ENCODE measurements at regions not wholly inside any gene's neighbourhood (a gene's known extent, or its start where the extent isn't known, plus 50 kb on each side); places are given as distances from the start of the nearest gene placed in this dataset.

- Mint-ChIP-seq H3K27ac (no peak overlapping the region), H3K4me1 (no peaks in the 10 kb centered on the region), H3K9me3 (peaks cover 3% of the 10 kb centered on the region), H3K4me3 (no peak overlapping the region), H3K36me3 (ENCODE audit: low read depth) (no peaks in the 10 kb centered on the region), H3K27me3 (no peaks in the 10 kb centered on the region)
- DNase-seq = no peak
- ChIA-PET CTCF (no interaction called here), POLR2A (no interaction called here)
Measured at GRCh38 chr13:104289400-104289799, 1223.2 kb upstream of the SLC10A2 start.

GRCh38 chr13:104288496-104288895, 1222.3 kb upstream of the SLC10A2 start:
- Mint-ChIP-seq H3K4me1 (no peaks in the 10 kb centered on the region), H3K4me3 (no peak overlapping the region), H3K36me3 (ENCODE audit: low read depth) (no peaks in the 10 kb centered on the region), H3K27me3 (no peaks in the 10 kb centered on the region), H3K9me3 (peaks cover 3% of the 10 kb centered on the region), H3K27ac (no peak overlapping the region)
- no peak for DNase-seq
- CTCF ChIA-PET = no interaction called here
- POLR2A ChIA-PET = no interaction called here

DNA sequence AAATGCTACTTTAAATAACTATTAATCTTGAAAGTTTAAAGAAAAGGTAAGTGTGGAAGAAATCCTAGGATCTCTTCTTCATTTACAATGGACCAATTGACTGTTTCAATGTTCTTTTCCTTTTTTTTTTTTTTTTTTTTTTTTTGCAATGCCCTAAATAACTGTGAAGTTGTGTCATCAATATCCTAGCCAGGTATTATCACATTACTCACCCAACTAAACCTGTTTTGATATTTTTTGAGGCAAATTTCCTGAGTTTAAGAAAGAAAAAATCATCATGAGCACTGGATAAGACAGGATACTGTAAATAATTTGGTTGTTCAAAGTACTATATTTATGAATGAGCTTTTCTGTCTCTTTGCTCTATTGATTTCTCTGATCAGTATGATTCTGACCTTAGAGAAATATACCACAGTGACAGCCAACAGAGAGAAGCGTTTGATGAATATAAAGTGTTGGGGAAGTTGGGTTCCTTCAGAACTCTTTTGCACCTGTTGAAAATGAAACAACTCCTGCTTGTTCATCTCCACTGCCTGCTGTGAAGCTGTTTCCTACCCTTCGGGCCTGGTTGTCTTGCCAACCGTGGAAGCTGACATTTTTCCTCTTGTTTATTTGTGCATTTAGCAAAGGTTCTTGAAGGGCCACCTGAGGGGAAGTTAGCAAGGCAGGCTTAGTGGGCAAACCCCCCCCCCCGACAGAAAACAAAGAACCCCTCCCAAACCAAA, 1220.5 kb upstream of the SLC10A2 start:
- no peaks in the 10 kb centered on the region for H3K4me1 Mint-ChIP-seq
- H3K4me3 Mint-ChIP-seq = no peak overlapping the region
- CTCF ChIA-PET = no interaction called here
- no peak overlapping the region for H3K27ac Mint-ChIP-seq
- DNase-seq = no peak
- H3K27me3 Mint-ChIP-seq = no peaks in the 10 kb centered on the region
- POLR2A ChIA-PET = no interaction called here
- no peaks in the 10 kb centered on the region for H3K36me3 Mint-ChIP-seq (ENCODE audit: low read depth)
- no peaks in the 10 kb centered on the region for H3K9me3 Mint-ChIP-seq

DNA sequence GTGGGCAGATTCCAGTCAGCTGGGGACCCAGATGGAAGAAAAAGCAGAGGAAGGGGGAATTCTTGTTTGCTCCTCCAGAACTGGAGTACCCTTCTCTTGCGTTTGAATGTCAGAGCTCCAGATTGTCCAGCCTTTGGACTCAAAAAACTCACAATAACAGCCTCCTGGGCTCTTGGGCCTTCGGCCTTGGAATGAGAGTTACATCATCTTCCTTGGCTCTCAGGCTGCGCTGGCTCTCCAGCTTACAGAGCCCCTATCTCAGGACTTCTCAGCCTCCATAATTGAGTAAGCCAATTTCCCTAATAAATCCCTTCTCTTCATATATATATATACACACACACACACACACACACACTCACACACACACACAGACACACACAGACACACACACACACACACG, 1215.7 kb upstream of the SLC10A2 start:
- Mint-ChIP-seq H3K36me3 (ENCODE audit: low read depth) (no peaks in the 10 kb centered on the region), H3K4me3 (no peak overlapping the region), H3K9me3 (no peaks in the 10 kb centered on the region), H3K27ac (no peak overlapping the region), H3K4me1 (no peaks in the 10 kb centered on the region), H3K27me3 (no peaks in the 10 kb centered on the region)
- CTCF ChIA-PET = no interaction called here
- POLR2A ChIA-PET = no interaction called here
- DNase-seq = no peak

DNA sequence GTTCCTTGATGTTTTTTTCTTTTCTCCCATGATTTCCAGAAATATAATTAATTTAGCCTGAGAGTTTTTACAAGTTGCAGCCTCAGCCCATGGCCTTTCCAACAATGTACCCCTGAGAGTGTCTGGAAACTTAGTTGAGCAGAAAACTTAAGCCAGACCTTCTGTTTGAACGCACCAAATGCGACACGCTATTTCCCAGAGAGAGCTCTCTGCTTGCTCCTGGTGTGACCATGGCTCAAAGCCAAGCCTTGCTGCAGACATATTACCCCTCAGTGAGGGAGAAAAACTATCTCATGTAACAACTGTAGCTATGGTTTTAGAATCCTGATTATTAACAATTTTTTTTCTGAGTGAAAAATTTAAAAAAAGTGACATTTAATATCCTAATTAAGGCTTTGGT, 1204.5 kb upstream of the SLC10A2 start:
- Mint-ChIP-seq H3K9me3 (peaks cover 5% of the 10 kb centered on the region), H3K4me3 (no peak overlapping the region), H3K4me1 (no peaks in the 10 kb centered on the region), H3K36me3 (ENCODE audit: low read depth) (no peaks in the 10 kb centered on the region), H3K27ac (no peak overlapping the region), H3K27me3 (no peaks in the 10 kb centered on the region)
- CTCF ChIA-PET = no interaction called here
- POLR2A ChIA-PET = no interaction called here
- DNase-seq = no peak

DNA sequence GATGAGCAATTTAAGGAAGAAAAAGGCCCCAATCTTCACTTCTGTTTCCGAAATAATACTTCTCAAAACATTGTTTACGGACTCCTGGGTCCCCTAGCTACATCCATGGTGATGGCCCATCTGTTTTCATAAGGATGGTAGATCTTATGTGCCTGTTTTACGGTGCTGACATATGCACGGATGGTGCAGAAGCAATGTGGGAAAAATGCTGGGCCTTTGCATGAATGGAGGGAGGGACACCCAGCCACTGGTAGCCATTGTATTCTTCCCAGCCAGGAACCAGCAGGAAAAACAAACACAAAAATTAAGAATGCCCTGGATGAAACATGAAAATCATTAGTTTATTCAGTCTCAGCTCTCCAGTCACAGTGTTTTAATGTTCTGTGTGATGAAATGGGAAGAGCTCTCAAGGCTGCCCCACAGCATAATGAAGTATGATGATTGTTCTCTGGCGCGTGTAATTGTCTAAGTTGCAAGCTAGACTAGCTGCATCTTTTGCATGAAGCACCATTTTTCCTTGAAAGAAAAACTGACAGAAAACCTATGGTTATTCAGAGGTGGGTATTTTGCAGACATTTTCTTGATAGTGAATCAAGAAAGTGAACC, 1201.1 kb upstream of the SLC10A2 start:
- Mint-ChIP-seq H3K27ac (no peak overlapping the region), H3K36me3 (ENCODE audit: low read depth) (no peaks in the 10 kb centered on the region), H3K4me3 (no peak overlapping the region), H3K9me3 (peaks cover 5% of the 10 kb centered on the region), H3K4me1 (no peaks in the 10 kb centered on the region), H3K27me3 (no peaks in the 10 kb centered on the region)
- ChIA-PET POLR2A (no interaction called here), CTCF (no interaction called here)
- DNase-seq = no peak

- H3K4me1 Mint-ChIP-seq = no peaks in the 10 kb centered on the region
- DNase-seq = no peak
- H3K27me3 Mint-ChIP-seq = no peaks in the 10 kb centered on the region
- H3K36me3 Mint-ChIP-seq (ENCODE audit: low read depth) = no peaks in the 10 kb centered on the region
- no peak overlapping the region for H3K27ac Mint-ChIP-seq
- ChIA-PET CTCF (no interaction called here), POLR2A (no interaction called here)
- H3K4me3 Mint-ChIP-seq = no peak overlapping the region
- peaks cover 15% of the 10 kb centered on the region for H3K9me3 Mint-ChIP-seq
Measured at GRCh38 chr13:104256701-104257100, 1190.5 kb upstream of the SLC10A2 start.

DNA sequence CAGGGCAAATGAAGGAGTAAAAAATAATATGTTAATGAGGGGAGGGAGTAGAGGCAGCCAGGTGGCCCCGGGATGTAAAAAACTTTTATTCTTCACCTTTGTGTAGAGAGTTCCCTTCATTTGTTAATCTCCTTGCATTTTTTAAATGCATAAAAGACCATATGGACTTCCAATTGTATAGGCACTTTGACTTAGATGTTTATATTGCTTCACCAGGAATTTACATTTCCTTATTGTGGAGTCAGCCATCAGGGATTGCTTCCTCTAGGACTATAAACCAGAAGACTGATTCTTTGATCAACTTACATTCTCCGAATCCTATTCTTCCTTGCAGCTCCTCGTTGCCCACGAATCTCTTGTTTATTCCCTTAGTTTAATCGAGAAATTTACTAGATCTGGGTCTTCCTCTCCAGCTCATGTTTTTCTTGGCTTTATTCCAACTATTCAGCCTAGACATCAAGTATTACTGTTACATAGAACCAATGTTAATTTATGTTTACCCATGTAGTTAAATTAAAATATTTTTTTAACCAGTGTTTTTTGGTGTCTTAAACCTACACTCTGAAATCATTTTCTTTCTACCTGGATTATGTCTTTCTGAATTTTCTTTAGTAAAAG, 1187.0 kb upstream of the SLC10A2 start:
- H3K9me3 Mint-ChIP-seq = peaks cover 8% of the 10 kb centered on the region
- H3K4me3 Mint-ChIP-seq = no peak overlapping the region
- H3K4me1 Mint-ChIP-seq = no peaks in the 10 kb centered on the region
- no peak overlapping the region for H3K27ac Mint-ChIP-seq
- H3K36me3 Mint-ChIP-seq (ENCODE audit: low read depth) = no peaks in the 10 kb centered on the region
- CTCF ChIA-PET = no interaction called here
- POLR2A ChIA-PET = no interaction called here
- no peak for DNase-seq
- no peaks in the 10 kb centered on the region for H3K27me3 Mint-ChIP-seq

GRCh38 chr13:104251931-104252330, 1185.7 kb upstream of the SLC10A2 start:
- Mint-ChIP-seq H3K27ac (no peak overlapping the region), H3K4me1 (no peaks in the 10 kb centered on the region), H3K4me3 (no peak overlapping the region), H3K36me3 (ENCODE audit: low read depth) (no peaks in the 10 kb centered on the region), H3K9me3 (peaks cover 8% of the 10 kb centered on the region), H3K27me3 (no peaks in the 10 kb centered on the region)
- POLR2A ChIA-PET = no interaction called here
- CTCF ChIA-PET = no interaction called here
- no peak for DNase-seq

- Mint-ChIP-seq H3K4me3 (no peak overlapping the region), H3K4me1 (no peaks in the 10 kb centered on the region), H3K9me3 (no peaks in the 10 kb centered on the region), H3K27me3 (no peaks in the 10 kb centered on the region), H3K36me3 (ENCODE audit: low read depth) (no peaks in the 10 kb centered on the region), H3K27ac (no peak overlapping the region)
- CTCF ChIA-PET = interaction anchor here (0.8 kb wide), 1 partner anchor 14 kb away, joined by 3 read pairs; no protein-coding TSS in a partner anchor
- no peak for DNase-seq
- POLR2A ChIA-PET = no interaction called here
Measured at GRCh38 chr13:104246955-104247354, 1180.7 kb upstream of the SLC10A2 start.

DNA sequence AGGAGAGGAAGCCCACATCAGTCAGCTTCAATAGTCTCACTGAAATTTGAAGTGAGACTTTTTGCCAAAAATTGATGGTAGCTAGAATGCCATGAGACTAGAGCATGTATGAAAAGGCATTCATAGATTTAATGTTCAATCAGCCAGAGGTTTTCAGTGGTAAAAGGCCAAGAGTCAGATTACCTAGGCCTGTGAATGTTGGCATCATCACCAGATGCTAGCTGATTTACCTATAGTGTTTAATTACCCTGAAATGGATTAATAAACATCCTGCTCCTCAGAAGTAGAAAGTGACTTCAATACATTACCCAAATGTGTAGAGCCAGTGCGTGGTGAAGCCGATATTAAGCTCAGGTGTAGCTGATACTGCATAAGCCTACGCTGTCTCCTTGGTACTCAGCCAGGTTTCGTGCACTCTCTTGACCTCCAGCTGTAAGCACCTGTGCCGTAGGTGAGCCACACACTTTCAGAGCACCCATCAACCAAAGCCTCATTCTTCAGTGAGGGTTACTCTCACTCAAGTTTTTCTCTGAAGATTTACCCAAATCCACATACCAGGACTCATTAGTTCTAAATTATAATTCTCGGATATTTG, 1140.3 kb upstream of the SLC10A2 start:
- ChIA-PET CTCF (no interaction called here), POLR2A (no interaction called here)
- H3K36me3 Mint-ChIP-seq (ENCODE audit: low read depth) = no peaks in the 10 kb centered on the region
- no peak for DNase-seq
- no peak overlapping the region for H3K4me3 Mint-ChIP-seq
- H3K27me3 Mint-ChIP-seq = no peaks in the 10 kb centered on the region
- H3K9me3 Mint-ChIP-seq = peaks cover 14% of the 10 kb centered on the region
- no peak overlapping the region for H3K27ac Mint-ChIP-seq
- H3K4me1 Mint-ChIP-seq = no peaks in the 10 kb centered on the region

DNA sequence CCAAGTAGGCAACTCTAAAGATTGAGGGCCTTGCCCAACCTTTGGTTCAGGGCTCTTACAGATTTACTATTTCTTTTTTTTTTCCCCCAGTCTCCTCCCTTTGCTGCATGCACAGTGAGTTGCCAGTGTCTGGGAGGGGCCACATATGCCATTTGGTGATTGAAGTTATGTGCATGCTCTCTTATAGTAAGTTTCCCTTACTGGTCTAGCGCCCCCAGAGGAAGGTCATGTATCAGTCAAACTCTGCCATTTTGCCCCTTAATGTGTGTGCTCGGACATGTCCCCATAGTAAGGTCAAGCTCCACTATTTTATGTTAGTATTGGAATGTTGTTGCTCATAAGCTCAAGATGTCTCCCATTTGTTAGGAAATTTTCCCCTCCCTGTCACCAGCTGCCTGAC, 1138.0 kb upstream of the SLC10A2 start:
- Mint-ChIP-seq H3K9me3 (peaks cover 14% of the 10 kb centered on the region), H3K36me3 (ENCODE audit: low read depth) (no peaks in the 10 kb centered on the region), H3K4me3 (no peak overlapping the region), H3K4me1 (no peaks in the 10 kb centered on the region), H3K27me3 (no peaks in the 10 kb centered on the region), H3K27ac (no peak overlapping the region)
- POLR2A ChIA-PET = no interaction called here
- no peak for DNase-seq
- CTCF ChIA-PET = no interaction called here

DNA sequence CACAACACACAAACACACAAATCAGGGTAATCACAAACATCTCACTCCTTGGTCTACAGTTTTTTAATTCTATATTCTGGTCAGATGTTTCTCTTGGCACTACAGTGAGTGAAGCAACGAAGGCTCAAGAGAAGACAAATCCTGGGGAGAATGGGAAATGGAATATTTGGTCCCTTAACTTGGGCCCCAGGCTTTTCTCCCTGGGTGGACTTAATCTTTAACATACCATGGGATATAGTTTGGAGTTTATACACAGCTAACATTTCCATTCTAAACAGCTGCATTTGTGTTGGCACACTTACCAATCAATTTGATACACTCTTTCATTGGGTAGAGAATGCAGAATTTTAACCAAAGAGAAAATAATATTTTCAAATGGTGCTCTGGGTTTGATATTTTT, 1132.6 kb upstream of the SLC10A2 start:
- no peak overlapping the region for H3K4me3 Mint-ChIP-seq
- H3K27me3 Mint-ChIP-seq = no peaks in the 10 kb centered on the region
- H3K27ac Mint-ChIP-seq = no peak overlapping the region
- H3K36me3 Mint-ChIP-seq (ENCODE audit: low read depth) = no peaks in the 10 kb centered on the region
- H3K9me3 Mint-ChIP-seq = no peaks in the 10 kb centered on the region
- no peak for DNase-seq
- H3K4me1 Mint-ChIP-seq = no peaks in the 10 kb centered on the region
- ChIA-PET POLR2A (no interaction called here), CTCF (no interaction called here)

GRCh38 chr13:104196611-104197010, 1130.4 kb upstream of the SLC10A2 start:
- H3K27ac Mint-ChIP-seq = no peak overlapping the region
- ChIA-PET CTCF (no interaction called here), POLR2A (no interaction called here)
- H3K36me3 Mint-ChIP-seq (ENCODE audit: low read depth) = no peaks in the 10 kb centered on the region
- DNase-seq = no peak
- no peaks in the 10 kb centered on the region for H3K27me3 Mint-ChIP-seq
- no peak overlapping the region for H3K4me3 Mint-ChIP-seq
- H3K9me3 Mint-ChIP-seq = no peaks in the 10 kb centered on the region
- no peaks in the 10 kb centered on the region for H3K4me1 Mint-ChIP-seq
